NCI-H146 treated with DMSO at 0.1 percent for 48 hours (cell line): ENCODE measurements at regions not wholly inside any gene's neighbourhood (a gene's known extent, or its start where the extent isn't known, plus 50 kb on each side); places are given as distances from the start of the nearest gene placed in this dataset.
"Not testable (repeated sequence)": the region's sequence is repeated elsewhere in the genome, so short reads cannot be mapped to it uniquely, and the experiment has no call there.

Experiments used
- DNase-seq: peaks from one replicate; lab custom pipeline; 2025; ENCODE audit not compliant: unreplicated experiment; lab: John Stamatoyannopoulos, UW

DNA sequence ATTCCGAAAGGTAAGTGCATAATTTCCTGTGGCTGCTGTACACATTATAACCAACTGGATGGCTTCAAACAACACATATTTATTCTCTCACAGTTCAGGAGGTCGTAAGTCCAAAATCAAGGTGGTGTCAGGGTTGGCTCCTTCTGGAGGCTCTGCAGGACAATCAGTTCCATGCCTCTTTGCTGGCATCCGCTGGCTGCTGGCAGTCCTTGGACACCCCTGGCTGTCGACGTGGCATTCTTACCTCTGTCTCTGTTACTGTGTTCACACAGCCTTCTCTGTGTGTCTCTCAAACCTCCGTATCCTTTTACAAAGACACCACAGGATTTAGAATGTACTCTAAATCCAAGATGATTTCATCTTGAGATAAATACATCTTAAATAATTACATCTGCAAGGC, 398.8 kb upstream of the ATP10A start:
- no peak for DNase-seq

DNA sequence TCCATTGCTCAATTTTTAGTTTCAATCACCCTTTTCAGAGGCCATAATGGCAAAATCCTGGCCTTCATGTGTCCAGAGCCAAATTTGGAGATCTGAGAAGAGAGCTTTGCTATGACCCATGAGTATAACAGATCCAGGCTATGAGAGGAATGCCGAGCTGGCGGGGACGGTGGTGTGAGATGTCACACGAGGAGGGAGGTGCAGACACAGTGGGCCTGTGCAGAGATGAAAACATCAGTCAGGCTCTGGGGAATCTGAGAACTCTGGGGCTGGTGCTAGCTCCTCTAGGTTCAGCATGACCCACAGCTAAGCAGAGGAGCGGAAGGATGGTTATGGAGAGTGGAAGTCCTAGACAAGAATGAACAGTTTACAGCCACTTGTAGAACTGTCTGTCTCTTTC, 398.3 kb upstream of the ATP10A start:
- DNase-seq = no peak

DNA sequence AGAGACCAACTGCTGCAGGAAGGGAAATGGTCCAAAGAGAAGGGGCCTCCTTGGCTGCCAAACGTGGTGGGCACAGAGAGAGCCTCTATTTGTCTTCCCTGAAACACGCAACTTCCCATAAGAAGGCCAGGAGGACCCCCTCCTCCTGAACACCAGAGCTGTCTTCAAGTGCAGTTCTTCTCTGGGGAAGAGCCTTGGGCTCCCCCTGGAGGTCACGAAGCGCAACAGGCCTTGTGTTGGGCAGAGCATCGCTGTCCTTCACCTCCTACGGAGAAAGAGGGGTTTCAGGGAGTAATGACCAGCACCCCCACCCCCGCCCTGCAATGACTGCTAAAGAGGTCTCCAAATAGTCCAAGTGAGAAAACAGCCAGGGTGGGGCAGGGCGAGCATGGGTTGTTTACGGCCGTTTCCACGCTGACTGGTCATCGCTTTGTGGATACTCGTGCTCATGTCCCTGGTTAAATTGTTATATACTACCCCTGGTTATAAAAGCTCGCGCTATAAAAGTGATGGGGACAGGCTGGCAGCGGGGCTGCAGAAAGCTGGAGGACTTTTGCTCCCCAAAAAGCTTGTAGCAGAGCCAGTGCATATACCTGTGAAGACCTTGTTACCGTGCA, 397.5 kb upstream of the ATP10A start:
- no peak for DNase-seq

DNA sequence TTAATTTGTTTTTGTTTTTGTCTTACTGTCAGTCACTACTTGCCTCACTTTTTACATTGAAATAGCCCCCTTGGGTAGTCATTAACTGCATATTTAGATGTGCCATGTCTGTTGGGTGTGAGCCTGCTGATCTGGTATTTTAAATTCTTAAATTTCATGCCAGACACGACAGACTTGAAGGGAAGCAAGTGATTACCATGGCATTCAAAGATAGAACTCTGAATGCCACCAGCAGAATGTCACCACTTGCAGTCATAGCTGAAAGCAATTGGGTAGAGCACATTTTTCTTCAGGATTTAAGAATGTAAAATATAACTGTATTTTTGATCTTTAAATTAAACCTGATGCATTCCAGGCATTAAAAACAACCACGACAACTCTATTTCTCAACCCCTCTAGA, 396.5 kb upstream of the ATP10A start:
- no peak for DNase-seq

DNA sequence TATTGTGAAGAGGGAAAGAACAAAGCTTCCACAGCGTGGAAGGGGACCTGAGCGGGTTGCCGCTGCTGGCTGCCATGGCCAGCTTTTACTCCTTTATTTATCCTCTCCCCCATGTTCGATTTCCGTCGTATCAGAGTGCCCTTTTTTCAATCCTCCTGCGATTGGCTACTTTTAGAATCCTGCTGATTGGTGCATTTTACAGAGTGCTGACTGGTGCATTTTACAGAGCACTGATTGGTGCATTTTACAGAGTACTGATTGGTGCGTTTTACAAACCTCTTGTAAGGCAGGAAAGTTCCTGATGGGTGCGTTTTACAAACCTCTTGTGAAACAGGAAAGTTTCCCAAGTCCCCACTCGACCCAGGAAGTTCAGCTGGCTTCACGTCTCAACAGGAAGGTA, 381.7 kb upstream of the ATP10A start:
- DNase-seq = not testable (repeated sequence)

DNA sequence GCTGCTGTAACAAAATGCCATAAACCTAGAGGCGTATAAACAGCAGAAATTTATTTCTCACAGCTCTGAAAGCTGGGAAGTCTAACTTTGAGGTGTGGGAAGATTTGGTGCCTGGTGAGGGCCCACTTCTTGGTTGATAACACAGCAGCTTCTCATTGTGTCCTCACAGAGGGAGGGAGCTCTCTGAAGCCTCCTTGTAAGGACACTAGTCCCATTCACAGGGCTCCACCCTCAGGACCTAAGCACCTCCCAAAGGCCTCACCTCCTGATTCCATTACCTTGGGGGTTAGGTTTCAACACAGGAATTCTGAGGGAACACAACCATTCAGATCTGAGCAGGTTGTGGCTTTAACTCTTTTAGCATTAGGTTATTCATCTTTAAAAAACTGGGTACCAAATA, 380.3 kb upstream of the ATP10A start:
- no peak for DNase-seq

DNA sequence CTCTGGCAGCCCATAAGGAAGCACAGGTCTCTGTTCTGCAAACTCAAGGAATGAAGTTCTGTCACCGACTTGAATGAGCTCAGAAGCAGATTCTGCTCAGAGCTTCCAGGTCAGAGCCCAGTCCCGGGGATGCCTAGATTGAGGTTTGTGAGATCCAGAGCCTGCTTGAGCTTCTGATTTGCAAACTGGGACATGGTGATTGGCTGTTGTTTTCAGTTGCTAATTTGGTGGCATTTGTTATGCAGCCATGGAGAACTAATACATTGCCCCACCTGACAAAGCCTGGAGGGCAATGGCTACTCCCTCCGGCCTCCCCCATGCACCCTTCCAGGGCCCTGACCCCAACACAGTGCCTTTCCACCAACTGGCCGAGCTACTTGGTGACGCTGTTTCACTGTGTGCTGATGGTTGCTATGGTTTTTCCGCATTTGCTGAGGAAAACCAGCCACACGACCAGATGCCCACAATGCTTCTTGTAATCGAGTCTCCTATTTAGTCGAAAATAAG, 379.5 kb upstream of the ATP10A start:
- no peak for DNase-seq

DNA sequence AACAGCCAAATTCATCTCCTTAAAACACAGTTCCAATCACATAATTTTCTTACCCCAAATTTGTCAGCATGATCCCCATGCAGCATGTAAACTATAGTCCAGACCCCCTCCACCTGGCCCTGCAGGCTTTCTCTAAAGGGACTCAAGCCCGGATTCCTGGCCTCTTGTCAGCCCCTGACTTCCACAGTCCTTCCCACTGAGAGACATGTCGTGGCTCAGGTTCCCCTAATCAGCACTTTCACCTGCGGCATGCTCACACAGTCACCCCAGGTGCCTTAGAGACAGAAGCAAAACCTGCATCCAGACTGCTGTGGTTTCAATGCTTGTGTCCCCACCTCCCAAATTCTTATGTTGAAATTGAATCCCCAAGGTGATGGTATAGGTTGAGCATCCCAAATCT, 372.7 kb upstream of the ATP10A start:
- DNase-seq = no peak

DNA sequence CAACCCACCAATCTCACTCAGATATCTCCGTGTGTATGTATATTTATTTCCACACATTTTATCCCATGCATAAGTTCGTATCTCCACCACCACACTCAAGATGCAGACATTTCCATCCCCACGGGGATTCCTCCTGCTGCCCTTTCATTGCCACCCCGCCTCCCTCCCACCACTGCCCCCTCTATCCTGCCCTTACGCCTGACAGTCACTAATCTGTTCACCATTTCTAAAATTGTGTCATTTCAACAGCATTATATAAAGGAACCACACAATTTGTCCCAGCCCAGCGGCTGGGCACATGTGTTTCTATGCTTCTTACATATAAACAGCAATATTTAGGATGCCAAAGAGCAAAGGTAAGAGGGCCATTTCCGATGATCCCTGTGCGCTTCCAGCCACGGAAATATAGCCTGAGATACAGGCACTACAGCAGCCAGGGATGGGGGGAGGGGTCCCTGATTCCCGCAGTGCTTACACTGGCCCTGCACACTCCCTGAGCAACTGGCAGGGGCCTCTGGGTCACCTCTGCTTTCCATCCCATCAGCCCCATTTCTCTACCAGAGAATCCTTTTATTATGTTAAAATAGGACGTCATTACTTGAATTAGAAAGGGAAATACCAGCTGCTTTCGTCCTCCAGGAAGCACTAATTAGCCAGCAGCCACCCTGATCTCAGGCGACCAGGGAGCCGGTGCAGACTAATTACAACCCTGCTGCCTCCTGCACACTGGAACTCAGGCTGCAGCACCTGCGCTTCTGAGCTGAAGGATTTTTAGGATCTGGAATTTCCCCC, 372.0 kb upstream of the ATP10A start:
- no peak for DNase-seq

DNA sequence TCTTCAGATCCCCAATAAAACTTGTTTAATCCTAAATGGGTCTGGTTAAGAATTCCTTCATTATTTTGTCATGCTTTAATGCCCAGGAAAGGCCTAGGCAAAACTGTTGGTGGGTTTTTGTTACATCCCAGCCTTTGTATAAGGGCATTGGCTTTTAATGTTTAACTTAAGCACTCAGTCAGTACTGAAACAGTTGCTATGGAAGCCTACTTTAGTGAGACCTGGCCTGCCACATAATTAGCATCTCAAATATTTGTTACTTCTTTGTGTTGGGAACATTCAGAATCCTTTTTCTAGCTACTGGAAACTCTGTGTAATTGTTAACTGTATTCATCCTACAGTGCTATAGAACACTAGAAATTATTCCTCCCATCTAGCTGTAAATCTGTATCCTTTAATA, 369.6 kb upstream of the ATP10A start:
- DNase-seq = no peak

DNA sequence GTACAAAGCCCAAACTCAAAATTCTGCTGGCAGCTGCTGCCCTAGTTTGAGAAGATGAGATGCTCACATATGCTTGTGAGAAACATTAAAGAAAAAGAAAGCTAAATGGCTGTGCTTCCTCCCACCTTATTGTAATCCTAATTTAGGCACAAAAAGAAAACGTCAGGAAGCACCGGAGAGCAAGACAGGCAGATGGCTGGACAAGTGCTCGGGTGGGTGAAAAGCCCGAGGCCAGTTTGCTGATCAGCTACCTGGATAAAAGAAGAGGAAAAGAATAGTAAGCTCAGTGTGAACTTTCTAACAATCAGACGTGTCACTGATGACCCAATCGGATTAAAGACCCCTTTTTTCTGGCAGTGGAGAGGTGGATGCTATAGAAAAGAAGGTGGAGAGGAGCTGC, 368.0 kb upstream of the ATP10A start:
- no peak for DNase-seq

DNA sequence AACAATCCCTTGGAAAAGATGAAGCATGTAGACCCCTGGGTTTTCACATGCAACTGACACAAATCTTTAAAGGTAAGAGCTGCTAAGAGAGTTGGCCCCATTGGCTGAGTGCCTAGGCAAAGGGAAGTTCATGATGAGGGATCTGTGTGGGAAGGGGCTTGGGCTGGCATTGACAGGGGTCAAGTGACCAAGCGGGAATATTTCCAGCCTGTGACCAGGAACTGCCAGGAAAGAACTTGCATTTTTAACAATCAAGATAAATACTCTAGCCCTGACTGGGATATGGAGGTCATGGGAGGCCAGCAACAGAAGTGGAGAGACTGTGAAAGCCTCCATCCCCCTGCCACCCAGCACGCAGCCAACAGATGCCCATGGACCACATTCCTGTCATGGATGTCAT, 361.1 kb upstream of the ATP10A start:
- DNase-seq = no peak

DNA sequence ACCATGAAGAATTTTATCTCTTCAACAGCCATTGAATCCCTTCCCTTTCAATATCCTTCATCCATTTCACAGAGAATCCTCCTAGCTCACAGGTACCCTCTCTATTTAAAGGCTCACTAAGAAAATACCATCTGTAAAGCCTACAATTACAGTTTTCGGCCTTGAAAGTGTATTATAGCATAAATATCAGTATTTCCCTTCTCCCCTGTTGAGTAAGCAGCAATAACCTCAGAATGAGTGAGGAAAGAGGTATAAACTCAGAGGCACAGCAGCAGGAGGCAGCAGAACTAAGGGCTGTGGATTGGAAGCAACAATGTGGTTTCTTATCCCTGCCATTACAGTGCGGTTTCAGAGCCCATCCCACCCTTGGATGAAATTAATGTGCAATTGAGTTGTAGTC, 360.6 kb upstream of the ATP10A start:
- DNase-seq = no peak

DNA sequence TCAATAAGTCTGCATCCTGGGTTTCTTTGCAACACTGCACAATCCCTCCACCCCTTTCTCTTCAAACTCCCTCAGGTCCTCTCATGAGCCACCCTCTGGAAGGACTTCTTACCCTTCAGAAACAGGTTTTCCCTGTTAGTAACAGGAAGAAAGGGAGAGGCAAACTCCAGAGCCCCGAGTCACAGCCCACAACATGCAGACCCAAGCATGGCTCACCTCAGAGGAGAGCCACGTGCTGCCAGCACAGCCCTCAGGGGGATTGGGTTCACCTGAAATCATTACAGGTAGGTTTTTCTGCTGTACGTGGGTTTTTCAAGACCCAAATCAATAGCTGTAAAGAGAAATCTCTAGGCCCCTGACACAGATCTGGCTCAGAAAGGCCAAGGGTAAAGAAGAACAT, 359.7 kb upstream of the ATP10A start:
- no peak for DNase-seq

DNA sequence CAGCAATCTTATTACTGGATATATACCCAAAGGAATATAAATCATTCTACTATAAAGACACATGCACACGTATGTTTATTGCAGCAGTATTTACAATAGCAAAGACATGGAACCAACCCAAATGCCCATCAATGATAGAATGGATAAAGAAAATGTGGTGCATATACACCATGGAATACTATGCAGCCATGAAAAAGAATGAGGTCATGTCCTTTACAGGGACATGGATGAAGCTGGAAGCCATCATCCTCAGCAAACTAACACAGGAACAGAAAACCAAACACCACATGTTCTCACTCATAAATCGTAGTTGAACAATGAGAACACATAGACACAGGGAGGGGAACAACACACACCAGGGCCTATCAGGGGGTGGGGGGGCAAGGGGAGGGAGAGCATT, 353.9 kb upstream of the ATP10A start:
- DNase-seq = not testable (repeated sequence)

DNA sequence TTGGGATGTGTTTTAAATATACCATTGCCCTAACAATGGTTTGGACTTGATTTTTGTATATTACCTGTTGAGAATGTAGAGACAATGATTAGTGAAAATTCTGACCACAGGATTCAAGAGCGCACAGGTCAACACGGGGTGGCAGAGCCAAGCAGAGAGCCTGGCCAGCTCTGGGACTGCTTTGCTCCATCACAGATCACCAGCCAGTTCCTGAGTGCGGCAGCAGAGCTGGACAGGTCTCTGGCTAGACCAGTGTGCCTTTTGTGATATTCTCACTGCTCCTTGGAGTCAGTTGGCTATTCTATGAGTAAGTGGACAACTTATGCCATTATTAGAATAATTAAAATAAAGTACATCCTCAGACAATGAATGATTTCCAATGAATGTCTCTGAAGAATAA, 351.2 kb upstream of the ATP10A start:
- no peak for DNase-seq

DNA sequence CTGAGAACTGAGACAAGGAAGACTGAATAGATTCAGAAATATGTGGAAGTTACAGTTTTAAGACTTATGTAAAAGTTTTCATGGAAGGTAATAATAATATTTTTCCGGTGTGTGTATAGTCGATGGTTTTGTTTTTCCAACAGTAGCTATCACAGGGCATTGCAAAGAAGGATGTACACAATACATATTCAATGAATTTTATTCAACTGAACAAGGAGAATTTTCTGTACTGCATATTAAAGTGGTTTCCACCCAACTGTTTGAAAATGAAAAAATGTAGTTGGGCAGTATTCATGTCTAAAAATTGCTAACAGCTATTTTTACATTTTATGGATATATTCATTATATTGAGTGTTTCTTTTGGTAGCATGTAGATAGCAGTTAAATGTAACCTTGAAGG, 350.3 kb upstream of the ATP10A start:
- DNase-seq = no peak

DNA sequence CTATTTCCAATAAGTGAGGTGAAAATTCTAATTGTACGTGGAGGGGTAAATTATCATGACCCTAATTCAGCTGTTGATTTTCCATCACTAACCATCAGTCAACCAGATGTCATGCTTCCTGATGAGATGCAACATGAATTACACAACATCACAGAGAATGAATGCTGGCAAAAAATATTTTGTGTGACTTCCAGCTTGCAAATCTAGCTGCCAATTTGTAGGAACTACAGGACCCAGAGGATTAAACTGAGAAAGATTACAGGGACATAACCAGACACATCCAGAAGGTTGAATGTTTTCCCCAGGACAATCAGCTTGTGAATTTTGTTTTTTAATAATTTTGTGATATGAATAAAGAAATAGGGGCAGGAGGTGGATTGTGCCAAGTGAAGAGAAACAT, 349.0 kb upstream of the ATP10A start:
- DNase-seq = no peak

DNA sequence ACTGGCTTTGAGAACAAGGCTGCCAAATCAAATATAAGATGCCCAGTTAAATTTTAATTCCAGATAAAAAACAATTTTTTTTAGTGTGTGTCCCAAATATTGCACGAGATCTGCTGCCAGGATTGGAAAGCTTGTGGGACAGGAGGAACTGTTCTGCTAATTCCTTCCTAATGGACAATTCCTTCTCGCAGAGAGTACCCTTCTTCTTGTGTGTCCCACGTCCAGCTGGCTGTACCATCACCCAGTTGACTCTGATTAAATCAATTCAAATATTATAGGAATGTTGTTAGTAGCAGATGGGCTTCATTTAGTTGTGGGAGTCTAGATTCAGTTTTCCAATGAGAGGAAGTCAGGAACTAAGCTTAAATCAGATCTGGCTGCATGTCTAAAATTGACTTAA, 347.9 kb upstream of the ATP10A start:
- no peak for DNase-seq

DNA sequence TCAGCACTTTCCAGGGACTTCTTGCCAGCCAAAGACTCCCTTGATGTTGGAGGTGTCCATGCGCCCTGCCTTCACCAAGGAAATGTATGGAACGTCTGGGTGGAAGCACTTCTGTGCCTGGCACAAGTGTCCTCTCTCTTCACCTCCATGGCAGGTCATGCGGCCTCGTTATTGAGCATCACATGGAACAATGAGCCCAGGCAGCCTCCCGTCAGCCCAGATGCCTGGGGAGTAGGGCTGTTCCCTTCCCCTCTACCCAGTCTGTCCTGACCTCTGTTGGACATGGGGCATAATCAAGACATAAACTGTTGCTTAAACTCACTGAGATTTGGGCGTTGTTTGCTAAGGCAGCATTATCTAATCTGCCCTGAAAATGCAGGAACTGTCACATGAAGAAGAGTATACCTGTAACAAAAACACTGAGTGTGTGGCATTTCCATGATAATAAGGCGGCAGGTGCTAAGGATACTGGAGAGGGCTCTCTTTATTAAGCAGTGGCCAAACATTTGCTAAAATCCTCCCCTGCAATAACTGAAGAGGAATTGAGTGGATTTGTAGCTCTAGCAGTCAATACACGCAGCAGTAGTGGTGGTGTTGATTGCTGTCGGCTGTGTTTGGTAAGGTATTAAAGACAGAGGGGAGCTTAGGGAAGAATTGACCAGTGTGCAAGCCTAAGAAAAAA, 338.2 kb upstream of the ATP10A start:
- no peak for DNase-seq

DNA sequence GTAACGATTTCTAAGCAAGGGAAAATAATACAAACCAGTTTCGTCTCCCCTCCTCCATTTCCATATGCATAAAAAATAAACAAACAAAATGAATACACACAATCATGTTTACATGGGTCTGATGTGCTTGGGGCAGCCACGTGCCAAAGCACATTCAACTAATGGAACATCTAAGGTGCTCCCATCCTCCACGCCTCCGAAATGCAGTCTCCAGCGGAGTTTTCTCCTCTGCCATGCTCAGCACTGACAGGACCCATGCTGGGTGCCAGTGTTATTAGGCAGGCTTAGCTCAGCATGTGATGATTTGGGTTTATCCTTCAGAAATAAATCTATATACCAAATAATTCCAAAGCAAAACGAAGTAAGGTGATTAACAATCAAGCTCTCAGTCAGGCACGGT, 337.3 kb upstream of the ATP10A start:
- DNase-seq = no peak

DNA sequence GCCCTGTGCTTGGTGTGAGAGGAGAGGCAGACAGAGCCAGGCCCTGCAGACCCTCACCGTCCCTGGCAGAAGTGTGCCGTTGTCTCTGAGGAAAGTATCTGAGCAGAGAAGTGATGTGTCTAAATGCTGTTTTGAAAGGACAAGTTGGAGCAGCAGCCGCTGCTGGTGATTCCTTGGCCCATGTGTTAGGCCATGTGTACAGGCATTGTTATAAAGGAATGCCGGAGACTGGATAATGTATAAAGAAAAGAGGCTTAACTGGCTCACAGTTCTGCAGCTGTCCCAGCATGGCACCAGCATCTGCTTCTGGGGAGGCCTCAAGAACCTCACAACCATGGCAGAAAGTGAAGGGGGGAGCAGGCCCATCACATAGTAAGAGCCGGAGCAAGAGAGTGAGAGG, 334.6 kb upstream of the ATP10A start:
- no peak for DNase-seq
